OCI-LY1 (cell line): ENCODE measurements at regions not wholly inside any gene's neighbourhood (a gene's known extent, or its start where the extent isn't known, plus 50 kb on each side); places are given as distances from the start of the nearest gene placed in this dataset.

Experiments
- H2AFZ ChIP-seq: fragments of 200-600 bp; sonication (generic), shearing (Covaris generic); 2 replicates; pipeline ENCODE4 v1.6.0; 2014; ENCODE audit warnings: antibody characterized with exemption, mild to moderate bottlenecking, low read length
- H3F3A ChIP-seq: fragments of 200-600 bp; sonication (generic), shearing (Covaris generic); 2 replicates; pipeline ENCODE4 v1.6.0; 2014; ENCODE audit warnings: mild to moderate bottlenecking, antibody characterized with exemption, low read length, moderate library complexity; ENCODE audit not compliant: insufficient read depth
- H3K27ac ChIP-seq: fragments of 200-600 bp; sonication (generic); 2 replicates; pipeline ENCODE4 v1.5.1; 2014; ENCODE audit warnings: low read length, mixed run types, mild to moderate bottlenecking, low read depth; ENCODE audit not compliant: poor library complexity, severe bottlenecking
- H3K27me3 ChIP-seq: fragments of 200-600 bp; sonication (generic); 2 replicates; pipeline ENCODE4 v1.6.0; 2014; ENCODE audit warnings: antibody characterized with exemption, mild to moderate bottlenecking, low read length, moderate library complexity; ENCODE audit not compliant: insufficient read depth
- H3K36me3 ChIP-seq: fragments of 200-600 bp; sonication (generic); 2 replicates; pipeline ENCODE4 v1.6.1; 2014; ENCODE audit warnings: mild to moderate bottlenecking, antibody characterized with exemption, low read length, moderate library complexity, mixed read lengths; ENCODE audit not compliant: insufficient read depth
- H3K4me1 ChIP-seq: fragments of 200-600 bp; sonication (generic); 2 replicates; pipeline ENCODE4 v1.5.1; 2014; ENCODE audit warnings: mild to moderate bottlenecking, low read length, moderate library complexity; ENCODE audit not compliant: insufficient read depth, severe bottlenecking
- H3K4me2 ChIP-seq: fragments of 200-600 bp; sonication (generic), shearing (Covaris generic); 2 replicates; pipeline ENCODE4 v1.6.1; 2014; ENCODE audit warnings: low read length
- H3K4me3 ChIP-seq: fragments of 200-600 bp; sonication (generic); 2 replicates; pipeline ENCODE4 v1.5.1; 2014; ENCODE audit warnings: low read length, low read depth, mild to moderate bottlenecking, mixed read lengths; ENCODE audit not compliant: poor library complexity, severe bottlenecking
- H3K79me2 ChIP-seq: fragments of 200-600 bp; shearing (Covaris generic); 2 replicates; pipeline ENCODE4 v1.6.1; 2016; ENCODE audit warnings: mixed run types, low read length, mixed read lengths; ENCODE audit not compliant: insufficient read depth
- H3K9ac ChIP-seq: fragments of 200-600 bp; sonication (generic), shearing (Covaris generic); 2 replicates; pipeline ENCODE4 v1.6.1; 2014; ENCODE audit warnings: mild to moderate bottlenecking, low read length, mixed read lengths
- H3K9me2 ChIP-seq: fragments of 200-600 bp; sonication (generic), shearing (Covaris generic); 2 replicates; pipeline ENCODE4 v1.6.1; 2014; ENCODE audit warnings: low read depth, mild to moderate bottlenecking, low read length, mixed read lengths
- H3K9me3 ChIP-seq: fragments of 200-600 bp; shearing (Covaris generic); 2 replicates; pipeline ENCODE4 v1.6.1; 2014; ENCODE audit warnings: low read length, mixed read lengths
- H4K20me1 ChIP-seq: fragments of 200-600 bp; sonication (generic), shearing (Covaris generic); 2 replicates; pipeline ENCODE4 v1.6.0; 2016; ENCODE audit warnings: mild to moderate bottlenecking, low read length; ENCODE audit not compliant: insufficient read depth
- EZH2 ChIP-seq: fragments of 200-600 bp; sonication (generic), shearing (Covaris generic); IDR thresholded peaks from 2 replicates; pipeline ENCODE4 v1.8.0; 2017; ENCODE audit warnings: borderline replicate concordance, mixed run types, mild to moderate bottlenecking, antibody characterized with exemption, low read length, moderate library complexity, mixed read lengths
- TF ChIP-seq, protein P1 (sequence below): fragments of 200-600 bp; sonication (generic), shearing (Covaris generic); IDR thresholded peaks from 2 replicates; pipeline ENCODE4 v1.5.1; 2017; ENCODE audit warnings: mild to moderate bottlenecking, antibody characterized with exemption, low read length, moderate library complexity, mixed read lengths

DNA sequence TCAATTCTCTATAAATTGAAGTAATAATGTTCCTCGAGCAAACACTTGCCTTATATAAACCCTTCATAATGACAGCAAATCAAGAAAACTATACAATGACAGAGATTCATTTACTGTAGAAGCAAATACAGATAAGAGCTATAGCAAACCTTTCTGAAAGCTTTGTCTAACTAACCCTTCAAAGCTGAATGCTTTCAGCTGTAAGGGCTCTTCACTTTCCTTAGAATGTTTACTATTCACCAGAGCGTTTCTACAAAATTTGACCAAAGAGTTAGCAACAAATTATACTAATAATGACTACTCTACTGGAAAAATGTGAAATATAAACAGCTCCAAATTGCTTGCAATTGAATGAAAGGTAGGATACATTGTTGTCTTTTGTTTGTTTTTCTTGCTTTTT lies 218.1 kb downstream of the SLITRK5 start:
- H3K27ac ChIP-seq, result no peak overlapping the region
- no peak overlapping the region for H3K9ac ChIP-seq

DNA sequence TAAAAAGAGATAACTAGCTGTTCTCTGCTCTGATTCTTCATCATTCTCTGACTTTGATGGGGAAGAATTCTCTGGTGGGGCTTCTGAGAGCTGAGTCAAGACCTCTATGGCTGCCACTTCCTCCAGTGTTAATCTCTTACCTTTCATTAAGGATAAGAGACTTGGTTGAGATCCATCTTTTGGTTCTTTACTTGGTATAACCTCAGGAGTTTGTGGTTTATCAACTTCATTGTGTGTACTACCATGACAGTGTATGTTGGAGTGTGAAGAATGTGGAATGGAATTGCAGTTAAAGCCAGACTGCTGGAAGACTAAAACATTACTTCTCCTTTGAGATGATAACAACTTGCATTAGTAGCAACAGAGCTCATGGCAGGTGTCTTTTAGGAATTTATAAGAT lies 222.0 kb downstream of the SLITRK5 start:
- no peaks in the 10 kb centered on the region for H3F3A ChIP-seq
- no peaks in the 10 kb centered on the region for H3K36me3 ChIP-seq
- no peaks in the 10 kb centered on the region for H3K9me2 ChIP-seq
- no peak overlapping the region for H3K4me3 ChIP-seq
- no peak overlapping the region for H3K4me2 ChIP-seq
- no peak overlapping the region for H2AFZ ChIP-seq
- no peaks in the 10 kb centered on the region for H4K20me1 ChIP-seq
- H3K27me3 ChIP-seq, result no peaks in the 10 kb centered on the region
- H3K9ac ChIP-seq, result no peak overlapping the region
- no peaks in the 10 kb centered on the region for H3K9me3 ChIP-seq
- no peak overlapping the region for H3K27ac ChIP-seq
- TF ChIP-seq EZH2, result no peak
- TF ChIP-seq, protein P1, sequence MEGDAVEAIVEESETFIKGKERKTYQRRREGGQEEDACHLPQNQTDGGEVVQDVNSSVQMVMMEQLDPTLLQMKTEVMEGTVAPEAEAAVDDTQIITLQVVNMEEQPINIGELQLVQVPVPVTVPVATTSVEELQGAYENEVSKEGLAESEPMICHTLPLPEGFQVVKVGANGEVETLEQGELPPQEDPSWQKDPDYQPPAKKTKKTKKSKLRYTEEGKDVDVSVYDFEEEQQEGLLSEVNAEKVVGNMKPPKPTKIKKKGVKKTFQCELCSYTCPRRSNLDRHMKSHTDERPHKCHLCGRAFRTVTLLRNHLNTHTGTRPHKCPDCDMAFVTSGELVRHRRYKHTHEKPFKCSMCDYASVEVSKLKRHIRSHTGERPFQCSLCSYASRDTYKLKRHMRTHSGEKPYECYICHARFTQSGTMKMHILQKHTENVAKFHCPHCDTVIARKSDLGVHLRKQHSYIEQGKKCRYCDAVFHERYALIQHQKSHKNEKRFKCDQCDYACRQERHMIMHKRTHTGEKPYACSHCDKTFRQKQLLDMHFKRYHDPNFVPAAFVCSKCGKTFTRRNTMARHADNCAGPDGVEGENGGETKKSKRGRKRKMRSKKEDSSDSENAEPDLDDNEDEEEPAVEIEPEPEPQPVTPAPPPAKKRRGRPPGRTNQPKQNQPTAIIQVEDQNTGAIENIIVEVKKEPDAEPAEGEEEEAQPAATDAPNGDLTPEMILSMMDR, result no peak
- no peaks in the 10 kb centered on the region for H3K79me2 ChIP-seq
- H3K4me1 ChIP-seq, result no peaks in the 10 kb centered on the region

More for the DNA sequence above, 218.1 kb downstream of the SLITRK5 start:
- Histone ChIP-seq H3K27me3 (no peaks in the 10 kb centered on the region), H3K9me3 (no peaks in the 10 kb centered on the region), H3K4me3 (no peak overlapping the region), H3K4me1 (no peaks in the 10 kb centered on the region), H4K20me1 (no peaks in the 10 kb centered on the region), H3K36me3 (no peaks in the 10 kb centered on the region), H3K9me2 (no peaks in the 10 kb centered on the region), H3K79me2 (no peaks in the 10 kb centered on the region), H2AFZ (no peak overlapping the region), H3K4me2 (no peak overlapping the region), H3F3A (no peaks in the 10 kb centered on the region)
- TF ChIP-seq, protein P1, result no peak
- no peak for TF ChIP-seq EZH2

DNA sequence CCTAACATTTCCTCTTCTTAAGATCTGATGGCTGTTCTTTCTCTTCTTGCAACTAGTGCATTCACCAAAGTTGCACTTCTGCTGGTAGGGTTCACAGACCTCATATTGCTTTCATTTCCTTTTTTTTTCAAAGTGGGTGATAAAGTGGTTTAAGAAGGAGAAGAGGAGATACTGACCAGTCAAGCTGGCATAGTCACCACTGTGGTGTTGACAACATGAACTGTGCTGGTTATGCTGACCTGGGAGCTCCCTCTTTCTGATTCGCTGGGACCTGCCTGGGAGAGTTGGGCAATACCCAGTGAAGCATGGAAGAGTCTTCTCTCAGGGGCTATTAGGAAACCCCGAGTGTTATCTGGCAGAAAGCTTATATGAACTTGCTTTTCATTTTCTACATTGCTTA lies 222.9 kb downstream of the SLITRK5 start:
- no peaks in the 10 kb centered on the region for H3K79me2 ChIP-seq
- H4K20me1 ChIP-seq, result no peaks in the 10 kb centered on the region
- H3K9me3 ChIP-seq, result no peaks in the 10 kb centered on the region
- no peak overlapping the region for H3K4me3 ChIP-seq
- no peaks in the 10 kb centered on the region for H3F3A ChIP-seq
- H2AFZ ChIP-seq, result no peak overlapping the region
- no peak overlapping the region for H3K4me2 ChIP-seq
- no peak overlapping the region for H3K27ac ChIP-seq
- no peaks in the 10 kb centered on the region for H3K36me3 ChIP-seq
- H3K27me3 ChIP-seq, result no peaks in the 10 kb centered on the region
- TF ChIP-seq, protein P1, result no peak
- TF ChIP-seq EZH2, result no peak
- no peaks in the 10 kb centered on the region for H3K4me1 ChIP-seq
- H3K9me2 ChIP-seq, result no peaks in the 10 kb centered on the region
- H3K9ac ChIP-seq, result no peak overlapping the region
